ENCODE measurements at regions not wholly inside any gene's neighbourhood (a gene's known extent, or its start where the extent isn't known, plus 50 kb on each side); places are given as distances from the start of the nearest gene placed in this dataset.

DNA sequence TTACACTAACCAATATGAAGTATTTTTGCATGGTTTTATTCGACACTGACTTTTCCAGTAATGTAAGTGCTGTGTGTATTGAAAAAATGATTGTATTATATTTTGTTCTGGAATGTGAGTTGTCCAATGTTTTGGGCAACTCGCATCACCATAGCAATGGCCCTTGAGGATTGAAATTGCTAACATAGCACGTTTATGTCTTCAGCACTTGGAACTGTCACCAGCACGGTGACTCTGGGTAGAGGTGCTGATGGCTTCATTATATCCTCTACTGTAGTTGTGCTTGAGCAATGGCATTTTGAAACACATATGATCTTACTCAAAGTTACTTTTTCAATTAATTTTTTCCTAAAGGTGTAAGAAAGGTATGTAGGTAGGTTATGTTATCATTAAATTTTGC, 271.5 kb downstream of the ACTR3 start:
- Mint-ChIP-seq H3K4me1 (ENCODE audit: low read depth) (no peaks in the 10 kb centered on the region), H3K4me3 (no peak overlapping the region), H3K36me3 (ENCODE audit: low read depth) (no peaks in the 10 kb centered on the region), H3K27ac (no peak overlapping the region), H3K9me3 (peaks cover 3% of the 10 kb centered on the region; the same call in 1 of the 2 replicates), H3K27me3 (ENCODE audit: insufficient read depth) (no peaks in the 10 kb centered on the region)
- no peak for DNase-seq
- TF ChIP-seq, protein P1, sequence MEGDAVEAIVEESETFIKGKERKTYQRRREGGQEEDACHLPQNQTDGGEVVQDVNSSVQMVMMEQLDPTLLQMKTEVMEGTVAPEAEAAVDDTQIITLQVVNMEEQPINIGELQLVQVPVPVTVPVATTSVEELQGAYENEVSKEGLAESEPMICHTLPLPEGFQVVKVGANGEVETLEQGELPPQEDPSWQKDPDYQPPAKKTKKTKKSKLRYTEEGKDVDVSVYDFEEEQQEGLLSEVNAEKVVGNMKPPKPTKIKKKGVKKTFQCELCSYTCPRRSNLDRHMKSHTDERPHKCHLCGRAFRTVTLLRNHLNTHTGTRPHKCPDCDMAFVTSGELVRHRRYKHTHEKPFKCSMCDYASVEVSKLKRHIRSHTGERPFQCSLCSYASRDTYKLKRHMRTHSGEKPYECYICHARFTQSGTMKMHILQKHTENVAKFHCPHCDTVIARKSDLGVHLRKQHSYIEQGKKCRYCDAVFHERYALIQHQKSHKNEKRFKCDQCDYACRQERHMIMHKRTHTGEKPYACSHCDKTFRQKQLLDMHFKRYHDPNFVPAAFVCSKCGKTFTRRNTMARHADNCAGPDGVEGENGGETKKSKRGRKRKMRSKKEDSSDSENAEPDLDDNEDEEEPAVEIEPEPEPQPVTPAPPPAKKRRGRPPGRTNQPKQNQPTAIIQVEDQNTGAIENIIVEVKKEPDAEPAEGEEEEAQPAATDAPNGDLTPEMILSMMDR (IDR thresholded peaks at IDR 0.05) = no peak

DNA sequence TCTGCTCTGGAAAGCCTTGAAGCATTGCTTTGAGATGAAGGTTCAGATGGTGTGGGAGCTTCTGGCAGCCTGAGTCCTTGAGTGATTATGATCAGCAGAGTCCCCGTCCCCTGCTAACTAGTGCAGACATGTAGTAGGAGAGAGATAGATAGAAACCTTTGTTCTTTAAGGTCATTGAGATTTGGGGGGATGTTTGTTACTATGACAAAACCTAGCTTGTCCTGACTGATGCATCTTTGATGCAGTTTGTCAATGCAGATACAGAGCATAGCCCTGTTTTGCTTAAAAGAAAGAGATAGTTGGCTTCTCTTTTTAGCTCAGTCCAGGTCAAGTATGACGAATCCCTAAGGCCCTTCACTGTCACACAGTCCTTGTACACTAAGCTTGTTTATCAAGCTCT, 274.6 kb upstream of the DPP10 start:
- no peaks in the 10 kb centered on the region for H3K4me1 Mint-ChIP-seq (ENCODE audit: low read depth)
- TF ChIP-seq, protein P1 (IDR thresholded peaks at IDR 0.05) = no peak

DNA sequence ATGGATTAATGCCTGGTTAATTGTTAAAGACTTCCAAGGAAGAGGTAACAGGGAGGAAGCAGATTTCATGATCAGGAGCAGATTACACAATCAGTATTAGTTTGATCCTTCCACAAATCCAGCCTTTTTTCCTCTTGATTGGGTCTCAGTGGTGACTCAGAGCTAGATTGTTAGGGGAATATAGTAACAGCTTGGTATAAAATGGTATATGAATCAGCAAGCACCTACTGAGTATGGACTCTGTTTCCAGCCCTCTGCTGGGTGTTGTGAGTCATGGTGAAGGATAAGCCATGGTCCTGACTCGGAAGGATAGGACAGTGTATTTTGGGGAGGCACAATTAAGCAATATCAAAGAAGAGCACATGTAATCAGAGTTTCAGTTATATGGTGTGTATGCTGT, 272.4 kb upstream of the DPP10 start:
- TF ChIP-seq, protein P1 (IDR thresholded peaks at IDR 0.05) = no peak
- Mint-ChIP-seq H3K27ac (no peak overlapping the region), H3K9me3 (peaks cover 3% of the 10 kb centered on the region; the same call in 1 of the 2 replicates), H3K4me3 (no peak overlapping the region), H3K27me3 (ENCODE audit: insufficient read depth) (no peaks in the 10 kb centered on the region), H3K4me1 (ENCODE audit: low read depth) (no peaks in the 10 kb centered on the region), H3K36me3 (ENCODE audit: low read depth) (no peaks in the 10 kb centered on the region)
- no peak for DNase-seq

More for the DNA sequence above, 274.6 kb upstream of the DPP10 start:
- peaks cover 3% of the 10 kb centered on the region; the same call in 1 of the 2 replicates for H3K9me3 Mint-ChIP-seq
- no peaks in the 10 kb centered on the region for H3K36me3 Mint-ChIP-seq (ENCODE audit: low read depth)
- H3K27me3 Mint-ChIP-seq (ENCODE audit: insufficient read depth) = no peaks in the 10 kb centered on the region
- no peak overlapping the region for H3K27ac Mint-ChIP-seq
- DNase-seq = no peak
- no peak overlapping the region for H3K4me3 Mint-ChIP-seq

DNA sequence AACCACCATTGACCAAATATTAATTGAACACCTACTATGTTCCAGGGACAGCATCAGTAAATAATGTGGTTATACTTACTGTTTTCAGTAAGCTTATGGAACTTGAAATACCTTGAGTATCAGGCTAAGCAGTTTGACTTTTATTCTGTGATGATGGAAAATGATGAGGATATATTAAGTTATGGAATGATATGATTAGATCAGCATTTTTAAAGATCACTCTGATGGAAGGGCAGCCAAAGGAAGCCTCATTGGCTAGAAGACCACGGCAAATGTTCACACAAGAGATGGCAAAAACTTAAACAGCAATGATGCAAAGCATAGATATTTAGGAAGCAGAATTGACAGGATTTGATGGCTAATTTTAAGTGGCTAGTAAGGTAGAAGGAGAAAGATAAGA, 266.9 kb upstream of the DPP10 start:
- no peak overlapping the region for H3K4me3 Mint-ChIP-seq
- TF ChIP-seq, protein P1 (IDR thresholded peaks at IDR 0.05) = no peak
- no peaks in the 10 kb centered on the region for H3K4me1 Mint-ChIP-seq (ENCODE audit: low read depth)
- no peaks in the 10 kb centered on the region for H3K9me3 Mint-ChIP-seq
- no peak overlapping the region for H3K27ac Mint-ChIP-seq
- no peaks in the 10 kb centered on the region for H3K36me3 Mint-ChIP-seq (ENCODE audit: low read depth)
- no peak for DNase-seq
- H3K27me3 Mint-ChIP-seq (ENCODE audit: insufficient read depth) = peaks cover 1% of the 10 kb centered on the region; the same call in 1 of the 2 replicates

DNA sequence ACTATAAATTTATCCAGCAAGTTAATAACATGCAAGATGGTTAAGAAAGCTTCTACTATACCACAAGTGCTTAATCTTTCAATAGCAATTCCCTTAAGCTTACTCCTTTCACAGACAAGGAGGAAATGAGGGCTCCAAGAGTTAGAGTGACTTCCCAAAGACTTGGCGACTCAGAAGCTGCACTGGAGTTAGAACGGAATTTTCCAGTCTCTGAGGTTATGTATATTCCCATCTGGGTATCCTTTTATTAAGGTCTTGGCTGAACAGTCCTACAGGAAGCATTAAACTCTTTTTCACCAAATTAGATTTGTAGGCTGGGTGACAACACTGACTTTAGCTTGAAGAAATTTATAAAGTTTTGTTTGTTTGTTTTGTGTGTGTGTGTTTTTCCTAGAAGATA, 256.9 kb upstream of the DPP10 start:
- Mint-ChIP-seq H3K4me3 (no peak overlapping the region), H3K27me3 (ENCODE audit: insufficient read depth) (no peaks in the 10 kb centered on the region; the same call in 1 of the 2 replicates), H3K4me1 (ENCODE audit: low read depth) (no peaks in the 10 kb centered on the region), H3K27ac (no peak overlapping the region), H3K9me3 (no peaks in the 10 kb centered on the region; the same call in 1 of the 2 replicates), H3K36me3 (ENCODE audit: low read depth) (no peaks in the 10 kb centered on the region)
- DNase-seq = no peak
- TF ChIP-seq, protein P1 (IDR thresholded peaks at IDR 0.05) = no peak

DNA sequence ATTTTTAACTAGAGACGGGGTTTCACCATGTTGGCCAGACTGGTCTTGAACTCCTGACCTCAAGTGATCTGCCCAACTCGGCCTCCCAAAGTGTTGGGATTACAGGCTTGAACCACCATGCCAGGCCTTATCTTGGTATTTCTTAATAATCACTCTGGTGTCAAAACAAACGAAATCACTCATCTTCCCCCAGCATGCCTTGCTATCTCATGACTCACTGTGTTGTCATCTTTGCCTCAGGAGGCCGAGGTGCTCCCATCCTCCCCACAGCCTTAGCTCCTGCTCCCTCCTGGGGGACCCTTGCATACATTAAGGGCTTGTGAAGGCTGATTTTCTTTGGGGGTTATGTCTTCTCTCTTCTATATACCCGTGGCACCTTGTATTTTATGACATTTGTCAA, 250.1 kb upstream of the DPP10 start:
- Mint-ChIP-seq H3K4me3 (no peak overlapping the region), H3K27ac (no peak overlapping the region), H3K27me3 (ENCODE audit: insufficient read depth) (no peaks in the 10 kb centered on the region; the same call in none of the 2 replicates), H3K9me3 (no peaks in the 10 kb centered on the region; the same call in 1 of the 2 replicates), H3K4me1 (ENCODE audit: low read depth) (peaks cover 9% of the 10 kb centered on the region), H3K36me3 (ENCODE audit: low read depth) (no peaks in the 10 kb centered on the region)
- TF ChIP-seq, protein P1 (IDR thresholded peaks at IDR 0.05) = no peak
- DNase-seq = no peak
